ENCODE measurements at regions not wholly inside any gene's neighbourhood (a gene's known extent, or its start where the extent isn't known, plus 50 kb on each side); places are given as distances from the start of the nearest gene placed in this dataset.

- H3K4me2 ChIP-seq (ENCODE audit: insufficient read depth, low read length): no peak overlapping the region
- peak; percentile 26 for TF ChIP-seq CTCF (IDR thresholded peaks at IDR 0.05; ENCODE audit: extremely low read depth, low read depth, low read length)
- H4K20me1 ChIP-seq (ENCODE audit: insufficient read depth, low read length): no peaks in the 10 kb centered on the region
- no peaks in the 10 kb centered on the region for H3K27me3 ChIP-seq (ENCODE audit: insufficient read depth, low read length)
- no peak overlapping the region for H3K27ac ChIP-seq (ENCODE audit: low read depth, low read length)
- no peak overlapping the region for H3K4me3 ChIP-seq (ENCODE audit: insufficient read depth, low read length)
- H3K9me3 ChIP-seq (ENCODE audit: low read depth, low read length): no peaks in the 10 kb centered on the region
- H3K4me1 ChIP-seq (ENCODE audit: insufficient read depth, low read length): no peaks in the 10 kb centered on the region
- DNase-seq (ENCODE audit: insufficient read length, low spot score, missing footprints): no peak
- no peaks in the 10 kb centered on the region for H3K36me3 ChIP-seq (ENCODE audit: insufficient read depth, low read length)
- H3K79me2 ChIP-seq (ENCODE audit: insufficient read depth, low read length): no peaks in the 10 kb centered on the region
- no peak overlapping the region for H2AFZ ChIP-seq (ENCODE audit: low read length)
Measured at GRCh38 chr11:13834463-13834862, 128.1 kb upstream of the SPON1 start.

GRCh38 chr11:13836666-13837065, 125.9 kb upstream of the SPON1 start:
- H3K4me2 ChIP-seq (ENCODE audit: insufficient read depth, low read length): no peak overlapping the region
- H3K27ac ChIP-seq (ENCODE audit: low read depth, low read length): no peak overlapping the region

GRCh38 chr11:13837286-13837685, 125.2 kb upstream of the SPON1 start:
- no peak for DNase-seq (ENCODE audit: insufficient read length, low spot score, missing footprints)
- no peak overlapping the region for H2AFZ ChIP-seq (ENCODE audit: low read length)
- H3K4me2 ChIP-seq (ENCODE audit: insufficient read depth, low read length): no peak overlapping the region
- no peaks in the 10 kb centered on the region for H3K79me2 ChIP-seq (ENCODE audit: insufficient read depth, low read length)
- no peak overlapping the region for H3K27ac ChIP-seq (ENCODE audit: low read depth, low read length)
- no peak overlapping the region for H3K4me3 ChIP-seq (ENCODE audit: insufficient read depth, low read length)
- no peaks in the 10 kb centered on the region for H3K36me3 ChIP-seq (ENCODE audit: insufficient read depth, low read length)
- H4K20me1 ChIP-seq (ENCODE audit: insufficient read depth, low read length): no peaks in the 10 kb centered on the region
- no peaks in the 10 kb centered on the region for H3K9me3 ChIP-seq (ENCODE audit: low read depth, low read length)
- no peak for TF ChIP-seq CTCF (IDR thresholded peaks at IDR 0.05; ENCODE audit: extremely low read depth, low read depth, low read length)
- no peaks in the 10 kb centered on the region for H3K27me3 ChIP-seq (ENCODE audit: insufficient read depth, low read length)
- no peaks in the 10 kb centered on the region for H3K4me1 ChIP-seq (ENCODE audit: insufficient read depth, low read length)

More at GRCh38 chr11:13836666-13837065, 125.9 kb upstream of the SPON1 start:
- Histone ChIP-seq H3K27me3 (ENCODE audit: insufficient read depth, low read length) (no peaks in the 10 kb centered on the region), H3K9me3 (ENCODE audit: low read depth, low read length) (no peaks in the 10 kb centered on the region), H3K4me3 (ENCODE audit: insufficient read depth, low read length) (no peak overlapping the region), H3K36me3 (ENCODE audit: insufficient read depth, low read length) (no peaks in the 10 kb centered on the region), H3K4me1 (ENCODE audit: insufficient read depth, low read length) (no peaks in the 10 kb centered on the region), H3K79me2 (ENCODE audit: insufficient read depth, low read length) (no peaks in the 10 kb centered on the region), H4K20me1 (ENCODE audit: insufficient read depth, low read length) (no peaks in the 10 kb centered on the region), H2AFZ (ENCODE audit: low read length) (no peak overlapping the region)
- TF ChIP-seq CTCF (IDR thresholded peaks at IDR 0.05; ENCODE audit: extremely low read depth, low read depth, low read length): no peak
- DNase-seq (ENCODE audit: insufficient read length, low spot score, missing footprints): no peak

- H4K20me1 ChIP-seq (ENCODE audit: insufficient read depth, low read length): no peaks in the 10 kb centered on the region
- no peak overlapping the region for H3K27ac ChIP-seq (ENCODE audit: low read depth, low read length)
- H3K79me2 ChIP-seq (ENCODE audit: insufficient read depth, low read length): no peaks in the 10 kb centered on the region
- TF ChIP-seq CTCF (IDR thresholded peaks at IDR 0.05; ENCODE audit: extremely low read depth, low read depth, low read length): no peak
- H3K27me3 ChIP-seq (ENCODE audit: insufficient read depth, low read length): no peaks in the 10 kb centered on the region
- no peaks in the 10 kb centered on the region for H3K36me3 ChIP-seq (ENCODE audit: insufficient read depth, low read length)
- no peaks in the 10 kb centered on the region for H3K4me1 ChIP-seq (ENCODE audit: insufficient read depth, low read length)
- H2AFZ ChIP-seq (ENCODE audit: low read length): no peak overlapping the region
- no peak for DNase-seq (ENCODE audit: insufficient read length, low spot score, missing footprints)
- no peaks in the 10 kb centered on the region for H3K9me3 ChIP-seq (ENCODE audit: low read depth, low read length)
- H3K4me3 ChIP-seq (ENCODE audit: insufficient read depth, low read length): no peak overlapping the region
- no peak overlapping the region for H3K4me2 ChIP-seq (ENCODE audit: insufficient read depth, low read length)
Measured at GRCh38 chr11:13841393-13841792, 121.1 kb upstream of the SPON1 start.
